MV-4-11 (cell line): ENCODE measurements at regions not wholly inside any gene's neighbourhood (a gene's known extent, or its start where the extent isn't known, plus 50 kb on each side); places are given as distances from the start of the nearest gene placed in this dataset.

Experiments used
- DNase-seq: peaks from one replicate; lab custom pipeline; 2025; lab: John Stamatoyannopoulos, UW

GRCh38 chr12:90257927-90258624 is 549.4 kb upstream of the ATP2B1 start:
- DNase-seq: no peak

- no peak for DNase-seq
Measured at GRCh38 chr12:90254796-90255195, 546.2 kb upstream of the ATP2B1 start.

GRCh38 chr12:90253674-90254181 is 545.1 kb upstream of the ATP2B1 start:
- peak; percentile 100 for DNase-seq

- peak; percentile 82 for DNase-seq
Measured at GRCh38 chr12:90253136-90253535, 544.5 kb upstream of the ATP2B1 start.

GRCh38 chr12:90250766-90251165 is 542.1 kb upstream of the ATP2B1 start:
- DNase-seq: peak; percentile 71

- no peak for DNase-seq
Measured at GRCh38 chr12:90250042-90250441, 541.4 kb upstream of the ATP2B1 start.

GRCh38 chr12:90246688-90247087 is 538.0 kb upstream of the ATP2B1 start:
- DNase-seq: no peak

- no peak for DNase-seq
Measured at GRCh38 chr12:90245391-90245790, 536.8 kb upstream of the ATP2B1 start.

- DNase-seq: no peak
Measured at GRCh38 chr12:90244232-90244631, 535.6 kb upstream of the ATP2B1 start.

GRCh38 chr12:90243211-90243610 is 534.6 kb upstream of the ATP2B1 start:
- no peak for DNase-seq

- no peak for DNase-seq
Measured at GRCh38 chr12:90239732-90240260, 531.2 kb upstream of the ATP2B1 start.

GRCh38 chr12:90238663-90239271 is 530.1 kb upstream of the ATP2B1 start:
- no peak for DNase-seq

GRCh38 chr12:90237841-90238240 is 529.2 kb upstream of the ATP2B1 start:
- no peak for DNase-seq

GRCh38 chr12:90235642-90236041 is 527.0 kb upstream of the ATP2B1 start:
- DNase-seq: no peak

- DNase-seq: no peak
Measured at GRCh38 chr12:90234472-90234871, 525.8 kb upstream of the ATP2B1 start.

GRCh38 chr12:90233168-90234100 is 524.8 kb upstream of the ATP2B1 start:
- DNase-seq: no peak

- no peak for DNase-seq
Measured at GRCh38 chr12:90229407-90230170, 521.0 kb upstream of the ATP2B1 start.

- no peak for DNase-seq
Measured at GRCh38 chr12:90226211-90226610, 517.6 kb upstream of the ATP2B1 start.

GRCh38 chr12:90216815-90217214 is 508.2 kb upstream of the ATP2B1 start:
- peak; percentile 98 for DNase-seq

- no peak for DNase-seq
Measured at GRCh38 chr12:90216020-90216552, 507.4 kb upstream of the ATP2B1 start.

- no peak for DNase-seq
Measured at GRCh38 chr12:90211017-90211416, 502.4 kb upstream of the ATP2B1 start.
